Adipocyte (in vitro differentiated cells): ENCODE measurements at regions not wholly inside any gene's neighbourhood (a gene's known extent, or its start where the extent isn't known, plus 50 kb on each side); places are given as distances from the start of the nearest gene placed in this dataset.

Experiments
- DNase-seq: peaks from one replicate; pipeline ENCODE4 v3.0.0-alpha.2; 2015; ENCODE audit warnings: low read depth
- H3K27me3 ChIP-seq: replicated peaks from 2 replicates; pipeline ENCODE4 v1.7.0; 2013; ENCODE audit warnings: mild to moderate bottlenecking, low read length, moderate library complexity; ENCODE audit not compliant: control insufficient read depth, insufficient read depth
- H3K36me3 ChIP-seq: 2 replicates; pipeline ENCODE4 v1.7.0; 2013; ENCODE audit warnings: low read length, mild to moderate bottlenecking, moderate library complexity; ENCODE audit not compliant: control insufficient read depth, insufficient read depth, severe bottlenecking
- H3K4me1 ChIP-seq: 2 replicates; pipeline ENCODE4 v1.7.0; 2013; ENCODE audit warnings: mild to moderate bottlenecking, low read length, moderate library complexity; ENCODE audit not compliant: control insufficient read depth, insufficient read depth
- H3K4me3 ChIP-seq: 2 replicates; pipeline ENCODE4 v1.7.0; 2013; ENCODE audit warnings: mild to moderate bottlenecking, low read length, moderate library complexity
- H3K9ac ChIP-seq: 2 replicates; pipeline ENCODE4 v1.7.0; 2013; ENCODE audit warnings: mild to moderate bottlenecking, low read length, moderate library complexity
- H3K9me3 ChIP-seq: 2 replicates; pipeline ENCODE4 v1.7.0; 2013; ENCODE audit warnings: mild to moderate bottlenecking, low read length, moderate library complexity; ENCODE audit not compliant: control insufficient read depth

DNA sequence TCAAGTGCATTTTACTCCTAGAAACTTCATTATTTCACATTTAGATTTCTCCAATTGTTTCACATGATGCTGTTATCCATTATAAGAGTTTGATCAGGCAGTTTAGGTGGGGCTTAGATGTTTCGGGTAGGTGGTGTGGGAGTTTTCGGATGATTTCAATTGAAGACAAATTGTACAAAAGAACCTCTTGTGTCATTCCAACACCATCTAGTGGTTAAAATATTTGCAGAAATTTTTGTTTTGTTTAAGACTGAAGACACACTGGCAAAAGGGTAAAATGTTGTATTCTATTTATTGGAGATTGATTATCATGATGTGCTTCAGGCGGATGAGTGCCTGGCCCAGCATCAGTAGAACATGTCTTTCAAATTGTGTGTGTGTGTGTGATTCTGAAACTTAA lies 212.7 kb downstream of the SH3BGRL start:
- Histone ChIP-seq H3K36me3 (no peaks in the 10 kb centered on the region), H3K4me3 (no peak overlapping the region), H3K27me3 (no peaks in the 10 kb centered on the region), H3K9ac (no peak overlapping the region), H3K9me3 (no peaks in the 10 kb centered on the region), H3K4me1 (no peaks in the 10 kb centered on the region)
- peak; percentile 26 for DNase-seq
